Activated CD8-positive, alpha-beta memory T cell treated with anti-CD3 and anti-CD28 coated beads, Interleukin-2, amount 50 U/mL, for 1 hour (primary cell): ENCODE measurements at regions not wholly inside any gene's neighbourhood (a gene's known extent, or its start where the extent isn't known, plus 50 kb on each side); places are given as distances from the start of the nearest gene placed in this dataset.
"Not testable (repeated sequence)": the region's sequence is repeated elsewhere in the genome, so short reads cannot be mapped to it uniquely, and the experiment has no call there.

ENCODE experiments used
- DNase-seq: peaks from one replicate; pipeline ENCODE4 v3.0.0-alpha.2; 2020; ENCODE audit errors: extremely low read depth

DNA sequence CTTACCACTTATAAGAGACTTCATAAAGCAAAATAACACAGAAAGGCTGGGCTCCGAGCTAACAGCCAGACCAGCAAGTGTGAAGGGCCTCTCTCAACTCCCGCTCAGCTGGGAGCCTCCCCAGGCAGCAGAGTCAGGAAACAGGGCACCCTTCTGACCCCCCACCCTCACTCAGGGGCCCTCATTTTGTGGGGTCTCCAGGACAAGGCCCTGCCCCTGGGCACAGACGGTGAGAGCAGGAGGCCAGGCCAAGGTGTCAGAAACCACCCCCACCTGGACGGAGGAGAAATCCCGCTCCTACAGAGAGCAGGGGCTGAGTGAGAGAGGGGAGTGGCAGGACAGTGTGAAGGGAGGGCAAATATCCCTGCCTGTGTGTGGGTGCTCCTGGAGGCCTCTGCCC lies 135.8 kb upstream of the FOXD4L5 start:
- DNase-seq = no peak

DNA sequence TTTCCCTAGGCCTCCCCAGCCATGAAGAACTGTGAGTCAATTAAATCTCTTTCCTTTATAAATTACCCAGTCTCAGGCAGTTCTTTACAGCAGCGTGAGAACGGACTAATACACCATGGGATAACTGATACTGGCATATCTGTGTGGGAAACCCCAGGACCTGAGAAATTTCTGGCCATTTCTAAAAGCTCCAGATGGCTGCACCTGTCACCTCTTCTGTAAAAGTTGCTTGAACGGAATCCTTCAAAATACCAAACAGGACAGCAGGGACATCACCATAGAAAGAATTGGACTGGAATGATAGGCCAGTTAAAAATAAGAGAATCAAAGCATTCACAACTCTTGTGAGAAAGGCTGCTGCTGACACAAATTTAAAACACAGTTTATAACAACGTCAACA lies 134.0 kb upstream of the FOXD4L5 start:
- not testable (repeated sequence) for DNase-seq

DNA sequence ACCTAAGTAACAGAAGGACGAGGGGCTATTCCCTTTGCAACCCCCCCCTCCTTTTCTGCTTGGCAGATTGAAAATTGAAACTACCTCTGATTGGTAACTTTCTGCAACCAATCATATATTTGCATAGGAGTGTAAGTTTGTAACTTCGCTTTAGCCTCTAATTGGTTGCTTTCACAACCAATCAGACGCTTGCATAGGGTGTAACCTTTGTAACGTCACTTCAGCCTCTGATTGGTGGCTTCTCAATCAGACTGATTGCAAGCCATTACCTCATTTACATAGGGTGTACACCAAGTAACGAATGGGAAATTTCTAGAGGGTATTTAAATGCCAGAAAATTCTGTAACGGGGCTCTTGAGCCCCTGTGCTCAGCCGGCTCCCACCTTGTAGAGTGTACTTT lies 131.9 kb upstream of the FOXD4L5 start:
- DNase-seq = not testable (repeated sequence)

DNA sequence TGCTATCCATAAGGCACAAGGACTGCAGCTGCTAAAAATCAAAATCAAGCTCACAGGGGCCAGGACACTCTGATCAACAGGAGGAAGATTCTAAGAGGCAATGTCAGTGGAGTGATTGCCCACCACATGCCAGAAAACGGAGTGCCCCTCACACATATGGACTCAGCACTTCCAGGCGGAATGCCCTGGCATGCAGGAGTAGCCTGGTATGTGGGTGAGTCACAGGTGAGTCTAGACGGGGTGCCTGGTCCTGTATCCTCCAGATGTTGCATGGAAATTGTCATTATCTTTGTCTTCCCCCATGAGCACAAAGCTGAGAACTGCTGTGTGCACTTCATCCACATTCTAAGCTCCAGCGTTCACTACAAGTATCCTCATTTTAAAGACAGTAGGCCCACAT lies 129.2 kb upstream of the FOXD4L5 start:
- not testable (repeated sequence) for DNase-seq

DNA sequence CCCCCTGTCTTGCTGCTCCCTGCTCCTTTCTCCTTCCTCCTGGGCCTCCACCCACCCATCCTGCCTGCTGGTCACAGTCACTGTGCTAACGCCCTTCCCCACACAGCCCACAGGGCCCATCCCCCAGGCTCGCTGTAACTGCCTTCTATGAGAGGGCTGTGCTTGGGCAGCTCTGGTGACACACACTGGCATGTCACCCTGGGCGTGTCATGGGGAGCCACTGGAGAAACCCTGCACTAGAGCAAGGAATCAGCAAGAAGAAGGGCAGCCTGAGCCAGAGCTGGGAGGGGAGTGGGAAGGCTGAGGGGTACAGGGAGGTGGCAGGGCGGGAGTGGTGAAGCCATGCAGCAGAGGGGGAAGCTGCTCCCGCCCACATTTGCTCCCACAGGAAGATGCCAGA lies 128.4 kb upstream of the FOXD4L5 start:
- not testable (repeated sequence) for DNase-seq

DNA sequence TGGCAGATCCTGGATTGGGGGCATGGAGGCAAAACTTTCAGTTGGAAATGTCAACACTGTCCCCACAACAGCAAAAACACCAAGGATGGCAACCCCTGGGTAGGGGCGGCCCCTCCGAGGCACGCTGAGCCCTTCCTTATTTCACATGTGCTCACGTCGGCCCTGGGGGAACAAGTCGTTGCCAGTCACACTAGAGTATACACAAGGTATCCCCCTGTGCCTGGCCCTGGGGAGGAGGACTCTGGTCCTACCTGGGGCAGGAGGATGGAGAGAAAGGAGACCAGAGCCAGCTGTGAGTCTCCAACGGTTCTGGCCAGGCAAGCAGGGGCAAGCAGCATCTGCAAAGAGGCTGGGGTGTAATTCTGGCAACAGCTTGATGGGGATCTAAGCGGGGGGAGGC lies 126.9 kb upstream of the FOXD4L5 start:
- DNase-seq = no peak

DNA sequence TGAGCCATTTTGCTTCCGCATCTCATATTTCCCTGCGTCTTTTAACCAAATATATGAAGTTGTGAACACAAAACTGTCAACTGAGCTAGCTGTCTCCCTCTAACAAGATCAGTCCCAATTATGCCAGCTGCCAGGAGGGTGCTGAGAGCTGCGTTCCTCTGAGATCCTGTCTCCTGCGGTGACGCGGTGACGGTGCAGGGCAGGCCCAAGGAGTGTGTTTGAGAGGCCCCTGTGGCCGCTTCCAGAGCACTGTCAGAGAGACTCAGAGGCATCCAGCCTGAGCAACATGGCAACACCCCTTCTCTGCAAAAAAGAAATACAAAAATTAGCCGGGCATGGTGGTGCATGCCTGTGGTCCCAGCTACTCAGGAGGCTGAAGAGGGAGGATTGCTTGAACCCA lies 126.3 kb upstream of the FOXD4L5 start:
- DNase-seq = no peak

DNA sequence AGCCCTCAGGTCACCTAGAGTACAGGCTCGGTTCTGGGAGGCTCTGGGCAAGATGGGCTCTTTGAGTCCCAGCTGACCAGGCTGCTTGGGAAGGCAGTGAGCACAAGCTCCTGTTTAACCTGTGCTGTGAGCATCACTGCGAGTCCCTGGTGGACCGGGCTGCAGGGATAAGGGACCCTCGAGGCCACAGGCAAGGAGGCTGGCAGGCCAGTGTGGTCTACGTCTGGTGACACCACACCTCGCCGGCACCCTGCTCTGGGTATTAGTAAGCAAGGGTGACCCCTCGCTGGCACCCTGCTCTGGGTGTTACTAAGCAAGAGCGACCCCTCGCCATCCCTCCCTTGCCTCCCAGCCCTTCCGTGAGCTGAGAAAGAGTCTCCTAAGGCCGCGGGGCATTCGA lies 125.9 kb upstream of the FOXD4L5 start:
- DNase-seq = no peak

DNA sequence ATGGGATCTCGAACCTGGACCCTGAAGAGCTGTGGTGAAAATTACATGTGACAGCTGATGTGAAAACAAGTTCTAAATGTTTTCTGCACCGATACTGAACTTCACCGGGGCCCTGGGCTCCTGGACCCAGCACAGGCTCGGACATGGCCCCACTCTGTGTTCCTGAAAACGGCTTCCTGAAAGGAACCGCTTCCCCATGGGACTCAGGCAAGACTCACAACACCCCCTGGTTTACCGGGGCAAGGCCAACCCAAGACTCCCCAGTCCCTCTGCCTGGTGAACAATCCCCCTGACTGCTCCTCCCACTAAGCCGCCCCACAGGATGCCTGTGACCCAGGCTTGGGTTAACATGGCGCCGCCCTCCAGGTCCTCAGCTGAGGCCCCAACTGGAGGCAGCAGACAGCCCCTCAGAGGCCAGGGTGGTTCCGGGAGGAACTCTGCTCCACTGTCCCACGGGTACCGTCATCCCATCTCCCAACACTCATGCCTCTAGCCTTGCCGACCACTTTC lies 124.5 kb upstream of the FOXD4L5 start:
- DNase-seq = no peak

DNA sequence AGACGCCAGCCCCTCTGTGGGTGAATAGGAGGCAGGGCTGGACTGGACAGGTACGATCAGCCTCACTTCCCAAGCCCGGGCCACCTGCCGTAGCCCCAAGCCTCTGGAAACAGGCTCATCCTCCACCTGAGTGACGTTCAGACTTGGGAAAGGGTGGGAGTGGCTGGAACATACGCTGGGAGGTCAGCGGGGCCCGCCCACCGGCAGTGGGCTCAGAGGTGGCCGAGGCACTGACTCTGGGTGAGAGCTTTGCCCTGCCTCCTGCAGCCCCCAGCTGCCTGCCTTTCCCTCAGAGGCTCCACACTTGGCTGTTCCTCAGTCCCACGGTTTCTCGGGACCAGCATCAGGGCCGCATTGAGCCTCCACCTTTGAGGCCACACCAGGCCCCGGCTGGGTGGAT lies 123.8 kb upstream of the FOXD4L5 start:
- DNase-seq = not testable (repeated sequence)

DNA sequence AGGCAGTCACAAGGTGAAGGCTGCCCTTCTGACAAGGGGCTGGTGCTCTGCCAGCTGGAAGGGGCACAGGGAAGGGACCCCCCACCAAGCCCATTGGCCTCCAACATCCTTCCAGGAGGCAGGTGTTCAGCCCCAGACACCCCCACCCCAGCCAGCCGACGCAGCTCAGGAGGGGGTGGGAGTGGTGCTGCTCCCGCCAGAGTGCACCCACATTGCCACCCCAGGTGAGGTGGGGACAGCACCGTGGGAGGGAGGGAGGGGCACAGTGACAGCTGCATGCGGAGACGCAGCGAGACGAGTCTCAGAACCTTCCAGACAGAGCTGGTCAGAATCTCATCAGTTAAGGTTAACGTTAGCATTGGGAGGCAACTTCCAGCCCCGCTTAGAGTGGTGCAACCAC lies 121.6 kb upstream of the FOXD4L5 start:
- DNase-seq = not testable (repeated sequence)

DNA sequence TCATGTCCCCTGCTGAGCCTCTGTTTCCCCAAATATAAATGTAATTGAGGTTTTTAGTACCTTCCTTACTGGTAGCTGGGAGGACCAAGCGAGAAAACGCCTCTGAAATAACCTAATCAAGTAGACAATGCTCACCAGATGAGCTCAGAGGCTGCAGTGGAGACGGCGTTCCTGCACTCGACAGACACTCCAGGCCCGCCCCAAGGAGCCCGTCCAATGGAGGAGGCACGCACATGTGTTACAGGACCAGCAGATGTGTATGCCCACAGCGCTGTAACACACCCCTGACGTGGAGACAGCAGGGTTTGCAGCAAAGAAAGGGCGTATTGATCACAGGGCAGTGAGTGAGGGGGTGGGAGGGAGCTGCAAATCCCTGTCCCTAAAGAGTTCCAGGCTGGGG lies 120.8 kb upstream of the FOXD4L5 start:
- not testable (repeated sequence) for DNase-seq

DNA sequence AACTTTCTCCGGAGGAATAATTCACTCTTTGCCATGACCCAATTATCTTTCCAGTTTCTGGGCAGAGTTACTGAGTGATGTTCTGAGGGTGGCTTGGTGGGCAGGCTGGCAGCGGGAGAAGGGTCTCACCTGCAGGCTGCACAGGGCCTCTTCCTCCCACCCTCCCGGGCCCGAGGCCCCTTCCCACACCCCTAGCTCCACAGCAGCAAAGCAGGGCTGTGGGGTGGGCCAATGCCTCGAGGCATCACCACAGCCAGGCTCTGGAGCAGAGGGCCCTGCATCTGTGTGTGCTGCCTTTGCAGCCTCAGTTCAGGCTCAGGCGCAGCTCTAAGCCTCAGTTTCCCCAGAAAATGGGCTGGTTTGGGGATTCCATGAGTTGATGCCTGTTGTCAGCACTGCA lies 120.2 kb upstream of the FOXD4L5 start:
- no peak for DNase-seq

DNA sequence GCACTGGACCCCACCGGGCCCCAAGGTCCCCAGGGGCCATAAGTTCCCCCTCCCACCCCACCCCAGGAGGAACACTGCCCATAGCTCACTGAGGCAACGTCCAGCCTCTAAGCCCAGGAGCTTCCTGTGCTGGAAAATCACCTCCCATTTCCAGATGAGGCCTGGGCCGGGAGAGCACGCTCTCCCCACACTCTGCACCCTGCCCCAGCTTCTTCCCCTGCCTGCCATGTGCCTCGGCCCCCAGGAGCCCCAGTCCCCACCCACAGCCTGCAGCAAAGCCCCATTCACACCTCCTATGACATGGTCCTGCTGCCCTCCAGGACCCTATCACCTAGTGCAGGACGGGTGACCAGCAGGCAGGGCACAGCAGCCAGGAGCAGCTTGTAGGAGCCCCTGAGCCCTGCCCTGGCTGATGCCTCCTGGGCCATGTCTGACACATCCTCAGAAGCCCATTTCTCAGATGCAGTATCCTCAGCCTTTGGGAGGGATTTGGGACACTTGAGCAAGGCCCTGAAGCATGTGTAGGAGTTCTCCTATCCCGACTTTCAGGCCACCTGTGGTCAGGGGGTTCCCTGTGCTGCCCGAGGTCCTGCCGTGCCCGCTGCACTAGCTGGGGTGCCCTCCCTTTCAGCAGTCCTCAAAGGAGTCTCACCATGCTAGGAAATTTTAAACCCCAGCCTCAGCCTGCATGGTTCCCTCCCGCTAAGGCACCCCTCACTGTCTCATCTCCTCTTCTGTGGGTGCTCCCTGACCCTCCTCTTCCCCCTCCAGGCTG lies 119.4 kb upstream of the FOXD4L5 start:
- no peak for DNase-seq

DNA sequence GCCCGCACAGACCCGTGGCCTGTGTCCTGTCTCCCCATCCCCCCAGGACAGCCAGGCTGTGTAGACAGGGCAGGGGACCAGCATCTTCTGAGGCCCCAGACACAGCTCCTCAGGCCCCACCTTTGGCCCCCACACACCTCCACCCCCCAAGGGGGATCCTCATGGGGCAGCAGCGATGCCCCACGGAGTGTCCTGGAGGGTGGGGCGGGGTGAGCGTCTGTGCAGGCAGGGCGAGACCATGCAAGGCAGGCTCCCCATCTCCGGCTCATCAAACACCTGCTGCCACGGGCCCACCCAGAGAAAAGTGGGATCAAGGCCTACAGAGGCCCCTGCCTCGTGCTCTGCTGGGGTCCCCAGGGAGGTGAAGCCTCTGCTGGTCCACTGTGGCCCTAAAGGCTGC lies 118.7 kb upstream of the FOXD4L5 start:
- no peak for DNase-seq

DNA sequence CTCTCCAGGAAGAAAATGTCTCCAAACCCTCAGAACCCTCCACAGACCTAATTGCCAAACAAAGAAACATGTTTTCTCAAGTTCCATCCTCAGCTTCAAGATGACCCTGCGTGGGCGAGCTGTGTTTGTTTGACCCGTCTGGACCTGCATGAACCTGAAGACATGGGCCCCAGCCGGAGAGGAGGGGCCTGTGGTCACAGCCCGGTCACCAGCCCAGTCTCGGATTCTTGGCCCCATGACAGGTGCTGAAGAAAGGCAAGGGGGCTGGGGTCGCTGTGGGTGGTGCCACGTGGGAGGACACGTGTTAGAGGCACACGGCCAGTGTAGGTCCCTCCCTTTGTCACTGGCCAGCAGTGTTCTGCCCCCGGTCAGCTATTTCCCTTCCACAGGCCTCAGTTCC lies 118.1 kb upstream of the FOXD4L5 start:
- DNase-seq = not testable (repeated sequence)

DNA sequence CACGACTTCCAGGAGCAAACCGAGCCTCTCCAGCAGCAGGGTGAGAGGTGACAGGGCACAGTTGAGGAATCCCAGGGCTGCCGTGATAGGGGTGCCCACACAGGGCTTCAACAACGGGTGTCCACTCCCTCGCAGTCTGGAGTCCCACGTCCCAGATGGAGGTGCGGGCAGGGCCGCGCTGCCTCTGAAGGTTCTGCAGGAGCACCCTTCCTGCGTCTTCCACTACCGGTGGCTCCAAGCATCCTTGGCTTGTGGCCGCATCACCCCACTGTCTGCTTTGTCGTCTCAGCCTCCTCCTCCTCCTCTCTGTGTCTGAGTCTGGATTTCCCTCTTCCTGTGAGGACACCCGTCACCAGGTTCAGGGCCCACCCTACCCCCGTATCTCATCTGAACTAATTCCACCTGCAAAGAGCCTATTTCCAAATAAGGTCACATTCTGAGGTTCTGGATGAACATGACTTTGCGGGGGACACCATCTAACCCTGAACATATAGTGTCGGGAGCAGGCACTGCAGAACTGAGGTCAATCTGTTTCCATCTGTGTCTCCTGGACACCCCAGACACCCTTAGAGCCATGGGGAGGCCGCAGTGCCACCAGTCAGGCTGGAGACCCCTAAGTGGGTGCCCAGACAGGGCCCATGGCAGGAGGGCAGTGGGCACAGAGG lies 117.3 kb upstream of the FOXD4L5 start:
- not testable (repeated sequence) for DNase-seq

DNA sequence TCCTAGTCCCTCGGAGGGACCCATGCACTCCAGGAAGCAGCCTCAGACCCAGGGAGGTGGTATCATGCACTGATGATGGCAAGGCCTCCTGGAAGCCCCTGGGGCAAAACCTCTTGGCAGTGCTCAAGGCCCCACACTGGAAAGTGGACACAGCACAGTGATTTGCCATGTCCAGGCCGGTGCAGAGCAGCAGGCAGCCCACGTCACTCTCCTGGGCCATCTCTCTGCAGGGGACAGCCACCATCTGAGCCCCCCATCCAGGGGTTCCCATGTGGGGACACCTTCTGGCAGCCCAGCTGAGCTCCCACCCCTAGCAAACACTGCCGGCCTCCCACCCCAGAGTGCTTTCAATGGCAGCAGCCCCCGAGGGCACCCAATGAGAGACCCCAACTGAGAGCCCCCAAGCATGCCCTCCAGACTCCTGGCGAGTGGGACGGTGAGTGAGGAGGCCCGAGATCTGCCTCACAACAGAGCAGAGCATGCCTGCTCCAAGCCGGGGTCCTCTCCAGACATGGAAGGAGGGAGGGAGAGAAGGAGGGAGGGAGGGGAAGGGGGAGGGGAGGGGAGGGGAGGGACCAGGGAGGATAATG lies 116.5 kb upstream of the FOXD4L5 start:
- DNase-seq = not testable (repeated sequence)

DNA sequence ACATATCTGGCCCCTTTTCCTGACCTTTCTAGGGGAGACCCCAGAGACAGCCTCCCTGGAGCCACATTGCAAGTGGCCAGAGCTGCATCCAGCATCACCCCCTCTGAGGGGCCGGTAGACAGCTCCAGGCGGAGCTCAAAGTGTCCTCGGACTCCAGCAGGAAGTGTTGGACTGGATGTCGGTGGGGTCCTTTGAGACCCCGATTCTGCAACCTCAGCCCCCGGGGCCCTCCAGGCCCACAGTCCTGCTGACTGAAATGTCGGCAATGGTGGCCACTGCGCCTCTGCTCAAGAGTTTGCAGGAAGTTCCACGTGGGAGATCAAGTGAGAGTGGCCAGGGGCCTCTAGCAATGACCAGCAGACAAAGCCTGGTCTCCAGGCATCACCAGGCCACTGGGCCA lies 115.9 kb upstream of the FOXD4L5 start:
- DNase-seq = no peak

DNA sequence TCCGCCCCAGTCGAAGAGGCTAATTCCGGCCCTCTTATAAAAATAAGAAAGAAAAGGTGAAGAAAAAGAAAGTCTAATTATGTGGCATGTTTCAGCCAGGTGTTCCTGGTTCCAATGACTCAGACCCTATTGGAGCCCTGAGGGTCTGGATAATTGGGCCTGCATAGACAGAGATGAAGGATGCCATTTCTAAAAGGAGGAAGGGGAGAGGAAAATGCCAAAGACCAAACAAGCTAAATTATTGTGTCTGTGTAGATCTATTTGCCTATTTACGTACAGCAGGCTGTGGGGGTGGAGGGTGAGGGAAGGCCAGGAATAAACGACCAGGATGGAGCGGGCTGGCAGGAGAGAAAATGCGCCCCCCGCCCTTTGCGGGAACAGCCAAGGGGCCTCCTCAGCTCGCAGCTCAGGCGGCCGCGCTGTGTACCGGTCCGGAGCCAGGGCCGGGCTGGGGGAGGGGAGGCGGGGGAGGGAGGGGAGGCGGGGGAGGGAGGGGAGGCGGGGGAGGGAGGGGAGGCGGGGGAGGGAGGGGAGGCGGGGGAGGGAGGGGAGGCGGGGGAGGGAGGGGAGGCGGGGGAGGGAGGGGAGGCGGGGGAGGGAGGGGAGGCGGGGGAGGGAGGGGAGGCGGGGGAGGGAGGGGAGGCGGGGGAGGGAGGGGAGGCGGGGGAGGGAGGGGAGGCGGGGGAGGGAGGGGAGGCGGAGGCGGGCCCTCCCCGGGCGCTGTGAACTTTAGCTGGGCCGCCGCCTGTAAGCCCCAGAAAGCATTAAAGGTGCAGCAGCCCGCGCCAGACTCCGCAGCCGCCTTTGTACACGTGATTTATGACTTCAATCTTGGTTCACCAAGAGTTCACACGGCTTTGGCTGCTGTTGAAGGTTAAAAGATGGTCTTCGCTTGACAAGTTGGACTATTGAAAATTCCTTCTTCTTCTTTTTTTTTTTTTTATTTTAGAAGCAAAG lies 113.0 kb upstream of the FOXD4L5 start:
- not testable (repeated sequence) for DNase-seq

DNA sequence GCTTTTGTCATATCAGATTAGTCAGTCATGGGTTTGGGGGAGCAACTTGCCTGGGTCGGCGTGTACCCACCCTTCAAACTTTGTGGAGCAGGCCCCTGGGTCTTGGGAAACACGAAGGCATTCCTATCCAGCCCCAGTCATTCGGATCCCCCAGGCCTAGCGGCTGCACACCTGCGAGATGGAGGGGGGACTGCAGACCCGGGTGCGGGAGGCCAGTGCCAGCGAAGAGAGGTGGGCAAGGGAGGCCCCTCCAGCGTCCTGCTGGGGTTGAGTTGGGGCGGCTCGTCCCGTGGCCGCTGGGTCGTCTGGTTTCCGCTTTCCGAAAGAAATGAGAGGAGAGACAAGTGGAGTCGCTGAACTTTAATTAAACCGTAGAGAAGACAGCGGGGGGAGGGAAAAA lies 112.2 kb upstream of the FOXD4L5 start:
- DNase-seq = not testable (repeated sequence)

DNA sequence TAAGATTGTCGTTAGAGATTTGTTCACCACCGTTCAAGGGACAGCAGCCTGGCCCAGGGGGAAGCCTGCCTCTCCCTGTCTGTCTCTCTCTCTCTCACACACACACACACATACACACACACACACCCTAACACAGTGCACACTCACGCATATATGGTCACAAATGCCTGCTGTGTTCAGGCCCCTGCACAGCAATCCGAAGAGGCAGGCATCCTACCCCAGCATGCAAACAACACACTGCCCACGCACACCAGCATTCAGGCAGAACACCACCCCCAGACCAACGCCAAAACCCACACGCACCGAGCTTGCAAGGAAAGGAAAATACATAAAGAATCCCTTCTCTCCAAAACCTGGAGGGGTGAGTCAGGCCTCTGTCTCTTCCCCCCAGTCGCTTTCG lies 111.6 kb upstream of the FOXD4L5 start:
- DNase-seq = not testable (repeated sequence)
